Right renal pelvis (tissue), 4 donors: ENCODE measurements at regions not wholly inside any gene's neighbourhood (a gene's known extent, or its start where the extent isn't known, plus 50 kb on each side); places are given as distances from the start of the nearest gene placed in this dataset.

Experiments
- DNase-seq, 4 donors: peaks; one replicate each; pipeline ENCODE4 v3.0.0-alpha.2; 2013; ENCODE audit warnings: low read depth in 4 of 4, low spot score in 3 of 4, missing footprints in 1 of 4

DNA sequence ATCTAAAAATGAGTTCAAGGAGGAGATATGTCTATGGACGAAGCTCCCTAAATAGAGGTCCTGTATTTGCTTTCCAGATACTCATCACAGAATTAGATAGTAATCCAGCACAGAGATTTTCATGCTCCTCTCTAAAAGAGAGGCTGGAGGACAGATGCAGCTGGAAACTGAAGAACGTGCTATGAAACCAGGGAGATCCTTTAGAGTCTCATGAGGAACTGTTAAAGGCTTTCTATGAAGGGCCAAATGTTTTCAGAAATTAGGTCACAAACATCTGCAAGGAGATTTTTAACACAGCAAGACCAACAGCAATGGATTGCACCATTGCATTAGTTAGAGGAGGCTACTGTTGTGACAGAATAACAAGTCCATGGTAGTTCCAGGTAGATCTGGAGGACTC is 95.6 kb upstream of the ARHGAP20 start:
- no peak for DNase-seq

DNA sequence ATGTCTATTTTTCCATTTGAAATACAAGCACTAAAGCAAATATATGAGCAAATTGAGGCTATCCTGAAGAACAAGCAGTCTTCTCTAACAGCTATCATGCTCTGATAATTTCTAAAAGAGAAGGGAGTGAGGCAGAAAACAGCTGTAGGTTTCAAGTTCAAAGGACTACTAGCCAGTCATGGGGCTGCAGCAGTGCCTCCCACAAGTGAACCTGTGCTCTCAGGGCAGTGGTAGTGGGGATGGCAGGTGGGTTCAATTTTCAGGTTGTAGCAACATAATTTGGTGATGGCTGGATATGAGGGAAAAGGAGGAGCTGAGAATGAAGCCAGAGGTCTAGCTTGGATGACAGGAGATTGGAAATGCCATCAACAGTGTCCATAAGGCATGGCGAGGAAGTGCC is 93.5 kb upstream of the ARHGAP20 start:
- DNase-seq: peak in 1 of 4 donors; percentile 7

- DNase-seq: no peak
These were observed 89.9 kb upstream of the ARHGAP20 start for GRCh38 chr11:110802162-110802561.

GRCh38 chr11:110801328-110801727 is 89.1 kb upstream of the ARHGAP20 start:
- no peak for DNase-seq

- no peak for DNase-seq
These were observed 86.1 kb upstream of the ARHGAP20 start for GRCh38 chr11:110798201-110798900.

DNA sequence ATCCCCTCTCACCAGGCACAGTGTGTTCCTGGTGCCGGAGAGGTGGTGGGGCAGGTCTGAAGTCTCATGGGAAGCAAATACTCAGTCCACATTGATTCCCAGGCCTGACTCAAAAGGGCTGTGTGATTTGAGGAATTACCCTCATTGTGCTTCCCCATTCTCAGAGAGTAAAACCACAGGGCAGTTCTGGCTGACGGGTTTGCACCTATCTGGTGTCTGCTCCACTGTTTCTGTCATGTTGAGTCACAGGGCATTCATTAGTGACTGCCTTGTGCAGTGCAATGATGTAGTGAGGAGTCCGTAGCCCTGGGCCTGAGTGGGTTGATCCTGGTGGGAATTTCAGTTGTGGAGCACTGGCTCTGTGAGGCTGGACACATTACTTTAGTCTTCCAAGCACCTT is 85.2 kb upstream of the ARHGAP20 start:
- no peak for DNase-seq

- DNase-seq: no peak
These were observed 82.9 kb upstream of the ARHGAP20 start for GRCh38 chr11:110795112-110795624.

DNA sequence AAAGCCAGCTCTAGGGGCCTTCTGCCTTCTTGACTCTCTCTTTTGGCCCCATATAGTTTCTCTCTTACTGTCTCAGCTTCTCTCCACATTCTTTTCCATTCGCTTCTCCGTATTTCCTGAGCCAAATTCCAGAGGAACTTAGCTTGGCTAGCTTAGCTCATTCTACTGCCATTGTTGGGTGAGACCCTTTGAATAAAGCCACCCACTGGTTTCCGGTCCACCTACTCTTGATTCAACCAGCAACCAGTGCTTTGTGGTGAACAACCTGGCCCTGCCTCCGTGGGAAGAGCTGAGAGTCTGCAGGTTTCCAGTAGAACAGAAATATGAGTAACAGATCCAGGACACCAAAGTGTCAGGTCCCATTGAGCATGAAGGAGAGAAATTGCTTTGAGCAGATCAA is 81.3 kb upstream of the ARHGAP20 start:
- DNase-seq: no peak

- no peak for DNase-seq
These were observed 79.4 kb upstream of the ARHGAP20 start for GRCh38 chr11:110791621-110792020.

DNA sequence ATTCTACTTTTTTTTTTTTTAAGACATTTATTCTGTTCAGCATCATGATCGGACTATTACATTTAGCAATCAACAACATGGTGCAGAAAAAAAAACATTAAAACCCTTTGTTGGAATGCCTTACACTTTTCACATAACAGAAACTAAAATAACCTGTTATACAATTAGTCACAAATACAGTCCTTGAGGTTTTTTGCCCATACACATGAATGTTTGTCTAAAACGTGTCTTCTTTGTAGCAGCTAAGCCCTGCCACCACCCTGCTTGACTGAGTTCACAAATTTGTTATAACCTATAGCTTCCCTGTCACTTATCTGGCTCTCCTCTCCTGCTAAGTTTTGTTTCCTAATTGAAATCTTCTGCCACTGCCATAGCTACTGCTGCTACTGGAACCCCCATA is 75.4 kb upstream of the ARHGAP20 start:
- DNase-seq: no peak

DNA sequence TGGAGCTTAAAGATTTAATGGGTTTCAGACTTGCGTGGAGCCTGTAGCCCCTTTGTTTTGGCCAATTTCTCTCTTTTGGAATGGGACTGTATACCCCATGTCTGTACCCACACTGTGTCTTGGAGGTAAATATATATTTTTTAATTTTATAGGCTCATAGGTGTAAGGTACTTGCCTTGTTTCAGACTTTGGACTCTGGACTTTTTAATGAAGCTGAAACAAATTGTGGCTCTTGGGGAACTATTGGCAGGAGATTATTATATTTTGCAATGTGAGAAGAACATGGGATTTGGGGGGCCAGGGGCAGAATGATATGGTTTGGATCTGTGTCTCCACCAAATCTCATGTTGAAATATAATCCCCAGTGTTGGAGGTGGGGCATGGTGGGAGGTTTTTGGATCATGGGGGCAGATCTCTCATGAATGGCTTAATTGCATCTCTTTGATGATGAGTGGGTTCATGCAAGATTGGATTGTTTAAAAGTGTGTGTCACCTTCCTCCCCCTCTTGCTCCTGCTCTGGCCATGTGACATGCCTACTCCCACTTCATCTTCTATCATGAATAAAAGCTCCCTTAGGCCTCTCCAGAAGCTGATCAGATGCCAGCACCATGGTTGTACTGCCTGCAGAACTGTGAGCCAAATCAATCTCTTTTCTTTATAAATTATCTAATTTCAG is 74.1 kb upstream of the ARHGAP20 start:
- DNase-seq: no peak

GRCh38 chr11:110785398-110785797 is 73.2 kb upstream of the ARHGAP20 start:
- DNase-seq: no peak

GRCh38 chr11:110782616-110783015 is 70.4 kb upstream of the ARHGAP20 start:
- no peak for DNase-seq

- no peak for DNase-seq
These were observed 66.9 kb upstream of the ARHGAP20 start for GRCh38 chr11:110779108-110779507.

DNA sequence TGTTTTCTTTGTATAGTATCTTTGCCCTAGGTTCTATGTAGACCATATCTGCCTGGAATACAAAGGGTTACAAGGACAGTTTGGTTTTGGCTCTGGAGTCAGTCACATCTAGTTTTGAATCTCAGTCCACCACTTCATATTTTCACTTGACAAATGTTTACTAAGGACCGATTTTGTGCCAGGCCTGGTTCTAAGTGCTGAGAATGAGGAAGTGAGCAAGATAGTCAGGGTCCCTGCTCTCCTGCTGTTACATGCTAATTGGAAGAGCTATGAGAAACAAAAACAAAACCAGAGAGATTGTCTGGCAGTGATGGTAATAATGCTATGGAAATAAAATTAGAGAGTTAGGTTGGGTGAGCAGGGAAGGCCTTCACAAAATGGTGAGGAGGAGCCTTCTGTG is 66.1 kb upstream of the ARHGAP20 start:
- DNase-seq: no peak

GRCh38 chr11:110777775-110778174 is 65.5 kb upstream of the ARHGAP20 start:
- DNase-seq: no peak

- DNase-seq: no peak
These were observed 63.8 kb upstream of the ARHGAP20 start for GRCh38 chr11:110776081-110776480.

- no peak for DNase-seq
These were observed 62.1 kb upstream of the ARHGAP20 start for GRCh38 chr11:110774138-110775014.

- no peak for DNase-seq
These were observed 61.2 kb upstream of the ARHGAP20 start for GRCh38 chr11:110773442-110773841.

- no peak for DNase-seq
These were observed 60.6 kb upstream of the ARHGAP20 start for GRCh38 chr11:110772863-110773262.

DNA sequence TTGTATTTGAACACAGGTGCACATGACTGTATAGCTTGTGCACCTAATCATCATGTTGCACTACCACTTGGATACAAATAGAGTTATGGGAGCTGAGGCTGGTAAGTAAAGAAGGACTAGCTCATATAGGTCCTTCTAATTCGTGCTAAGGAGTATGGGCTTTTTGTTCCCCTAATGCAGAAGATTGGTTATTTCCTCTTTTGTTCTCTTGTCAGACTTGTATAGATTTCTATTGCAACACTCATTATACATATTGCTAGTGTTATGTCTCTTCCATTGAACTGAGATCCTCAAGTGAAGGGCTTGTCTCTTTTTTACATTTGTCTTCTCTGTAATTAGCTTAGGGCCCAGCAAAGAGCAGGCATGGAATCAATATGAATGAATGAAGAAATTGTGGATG is 54.1 kb upstream of the ARHGAP20 start:
- DNase-seq: no peak
